ENCODE measurements at regions not wholly inside any gene's neighbourhood (a gene's known extent, or its start where the extent isn't known, plus 50 kb on each side); places are given as distances from the start of the nearest gene placed in this dataset.
"Not testable (repeated sequence)": the region's sequence is repeated elsewhere in the genome, so short reads cannot be mapped to it uniquely, and the experiment has no call there.

GRCh38 chr9:81002906-81003305, 686.4 kb downstream of the TLE1 start:
- DNase-seq (ENCODE audit: low spot score), result no peak

- DNase-seq (ENCODE audit: low spot score), result no peak
These were observed 687.1 kb downstream of the TLE1 start for GRCh38 chr9:81002242-81002641.

GRCh38 chr9:80995759-80996158, 693.6 kb downstream of the TLE1 start:
- no peak for DNase-seq (ENCODE audit: low spot score)

- DNase-seq (ENCODE audit: low spot score), result no peak
These were observed 694.5 kb downstream of the TLE1 start for GRCh38 chr9:80994892-80995291.

- DNase-seq (ENCODE audit: low spot score), result not testable (repeated sequence)
These were observed 703.8 kb downstream of the TLE1 start for GRCh38 chr9:80985595-80985994.

GRCh38 chr9:80976403-80976802, 712.9 kb downstream of the TLE1 start:
- DNase-seq (ENCODE audit: low spot score), result no peak

- DNase-seq (ENCODE audit: low spot score), result not testable (repeated sequence)
These were observed 719.0 kb downstream of the TLE1 start for GRCh38 chr9:80970377-80970776.

- no peak for DNase-seq (ENCODE audit: low spot score)
These were observed 720.7 kb downstream of the TLE1 start for GRCh38 chr9:80968611-80969010.

GRCh38 chr9:80964914-80965313, 724.4 kb downstream of the TLE1 start:
- no peak for DNase-seq (ENCODE audit: low spot score)

- DNase-seq (ENCODE audit: low spot score), result no peak
These were observed 725.0 kb downstream of the TLE1 start for GRCh38 chr9:80964374-80964773.

- DNase-seq (ENCODE audit: low spot score), result no peak
These were observed 731.5 kb downstream of the TLE1 start for GRCh38 chr9:80957801-80958200.

- DNase-seq (ENCODE audit: low spot score), result no peak
These were observed 734.8 kb downstream of the TLE1 start for GRCh38 chr9:80954521-80954920.

- no peak for DNase-seq (ENCODE audit: low spot score)
These were observed 736.9 kb downstream of the TLE1 start for GRCh38 chr9:80952363-80952922.

GRCh38 chr9:80951675-80952074, 737.7 kb downstream of the TLE1 start:
- no peak for DNase-seq (ENCODE audit: low spot score)

- DNase-seq (ENCODE audit: low spot score), result no peak
These were observed 740.5 kb downstream of the TLE1 start for GRCh38 chr9:80948876-80949275.

- DNase-seq (ENCODE audit: low spot score), result no peak
These were observed 741.3 kb downstream of the TLE1 start for GRCh38 chr9:80948066-80948465.

- no peak for DNase-seq (ENCODE audit: low spot score)
These were observed 742.7 kb downstream of the TLE1 start for GRCh38 chr9:80946496-80947170.

- DNase-seq (ENCODE audit: low spot score), result no peak
These were observed 743.9 kb downstream of the TLE1 start for GRCh38 chr9:80945436-80945835.

GRCh38 chr9:80937645-80938044, 751.7 kb downstream of the TLE1 start:
- DNase-seq (ENCODE audit: low spot score), result no peak

- no peak for DNase-seq (ENCODE audit: low spot score)
These were observed 755.3 kb downstream of the TLE1 start for GRCh38 chr9:80934095-80934494.

GRCh38 chr9:80932947-80933780, 756.2 kb downstream of the TLE1 start:
- no peak for DNase-seq (ENCODE audit: low spot score)

- no peak for DNase-seq (ENCODE audit: low spot score)
These were observed 757.2 kb downstream of the TLE1 start for GRCh38 chr9:80932181-80932580.

GRCh38 chr9:80931163-80931562, 758.2 kb downstream of the TLE1 start:
- no peak for DNase-seq (ENCODE audit: low spot score)

All from hematopoietic multipotent progenitor cell treated with erythropoietin and hydrocortisone succinate and interleukin-3 and kit ligand, for 15 days (in vitro differentiated cells).